Lower leg skin (tissue), 3 donors: ENCODE measurements at regions not wholly inside any gene's neighbourhood (a gene's known extent, or its start where the extent isn't known, plus 50 kb on each side); places are given as distances from the start of the nearest gene placed in this dataset.

Experiments
- POLR2A ChIP-seq, 2 donors: fragments of 450-650 bp; IDR thresholded peaks; one replicate each; pipeline ENCODE4 v1.6.1; 2016 to 2017; ENCODE audit warnings: antibody characterized with exemption in 2 of 2, mild to moderate bottlenecking in 1 of 2, moderate library complexity in 1 of 2
- TF ChIP-seq, protein P1 (sequence below), 3 donors: fragments of 450-650 bp; IDR thresholded peaks; one replicate each; pipeline ENCODE4 v1.5.1; 2016; ENCODE audit warnings: antibody characterized with exemption in 3 of 3, mild to moderate bottlenecking in 3 of 3, moderate library complexity in 2 of 3

DNA sequence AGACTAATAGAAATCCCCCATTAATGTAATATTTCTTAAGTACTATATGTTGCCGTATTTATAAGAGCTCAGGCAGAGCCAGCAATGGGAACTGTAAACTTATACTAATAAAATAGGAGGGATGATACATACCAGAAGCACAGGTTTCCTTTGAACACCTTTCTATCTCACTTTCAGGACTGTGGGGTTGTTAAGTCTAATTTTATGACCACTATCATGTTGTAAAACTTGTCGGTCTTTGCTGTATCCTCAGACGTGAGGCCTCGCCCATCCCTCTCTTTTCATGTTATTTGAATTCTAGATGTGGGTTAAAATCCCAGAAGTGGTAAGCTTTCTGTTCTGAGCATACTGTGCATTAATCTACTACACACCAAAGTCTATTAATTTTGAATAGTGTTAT, 1083.5 kb upstream of the TENM4 start:
- TF ChIP-seq, protein P1, sequence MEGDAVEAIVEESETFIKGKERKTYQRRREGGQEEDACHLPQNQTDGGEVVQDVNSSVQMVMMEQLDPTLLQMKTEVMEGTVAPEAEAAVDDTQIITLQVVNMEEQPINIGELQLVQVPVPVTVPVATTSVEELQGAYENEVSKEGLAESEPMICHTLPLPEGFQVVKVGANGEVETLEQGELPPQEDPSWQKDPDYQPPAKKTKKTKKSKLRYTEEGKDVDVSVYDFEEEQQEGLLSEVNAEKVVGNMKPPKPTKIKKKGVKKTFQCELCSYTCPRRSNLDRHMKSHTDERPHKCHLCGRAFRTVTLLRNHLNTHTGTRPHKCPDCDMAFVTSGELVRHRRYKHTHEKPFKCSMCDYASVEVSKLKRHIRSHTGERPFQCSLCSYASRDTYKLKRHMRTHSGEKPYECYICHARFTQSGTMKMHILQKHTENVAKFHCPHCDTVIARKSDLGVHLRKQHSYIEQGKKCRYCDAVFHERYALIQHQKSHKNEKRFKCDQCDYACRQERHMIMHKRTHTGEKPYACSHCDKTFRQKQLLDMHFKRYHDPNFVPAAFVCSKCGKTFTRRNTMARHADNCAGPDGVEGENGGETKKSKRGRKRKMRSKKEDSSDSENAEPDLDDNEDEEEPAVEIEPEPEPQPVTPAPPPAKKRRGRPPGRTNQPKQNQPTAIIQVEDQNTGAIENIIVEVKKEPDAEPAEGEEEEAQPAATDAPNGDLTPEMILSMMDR (IDR thresholded peaks at IDR 0.05) = no peak
- no peak for TF ChIP-seq POLR2A (IDR thresholded peaks at IDR 0.05)
